HG03457 (cell line): ENCODE measurements at regions not wholly inside any gene's neighbourhood (a gene's known extent, or its start where the extent isn't known, plus 50 kb on each side); places are given as distances from the start of the nearest gene placed in this dataset.
"Not testable (repeated sequence)": the region's sequence is repeated elsewhere in the genome, so short reads cannot be mapped to it uniquely, and the experiment has no call there.

Experiments used
- ATAC-seq: cut with Tn5 transposase; IDR thresholded peaks from one replicate; pipeline ENCODE4 v1.9.1; 2021; ENCODE audit warnings: moderate number of reproducible peaks; ENCODE audit not compliant: unreplicated experiment

GRCh38 chr6:62819640-62820039 lies 391.6 kb upstream of the FKBP1C start:
- no peak for ATAC-seq

GRCh38 chr6:62808565-62809293 lies 402.5 kb upstream of the FKBP1C start:
- ATAC-seq, result no peak

GRCh38 chr6:62805431-62805830 lies 405.8 kb upstream of the FKBP1C start:
- no peak for ATAC-seq

- no peak for ATAC-seq
These were observed 408.2 kb upstream of the FKBP1C start for GRCh38 chr6:62803094-62803493.

GRCh38 chr6:62797190-62797589 lies 414.1 kb upstream of the FKBP1C start:
- no peak for ATAC-seq

- ATAC-seq, result no peak
These were observed 435.7 kb upstream of the FKBP1C start for GRCh38 chr6:62775427-62776022.

- not testable (repeated sequence) for ATAC-seq
These were observed 445.1 kb upstream of the FKBP1C start for GRCh38 chr6:62766174-62766573.

GRCh38 chr6:62764841-62765240 lies 446.4 kb upstream of the FKBP1C start:
- ATAC-seq, result no peak

- no peak for ATAC-seq
These were observed 447.9 kb upstream of the FKBP1C start for GRCh38 chr6:62763125-62763912.

GRCh38 chr6:62746968-62747367 lies 460.9 kb upstream of the KHDRBS2 start:
- ATAC-seq, result no peak

- no peak for ATAC-seq
These were observed 460.1 kb upstream of the KHDRBS2 start for GRCh38 chr6:62746161-62746560.

GRCh38 chr6:62740596-62740995 lies 454.6 kb upstream of the KHDRBS2 start:
- no peak for ATAC-seq

GRCh38 chr6:62740171-62740570 lies 454.1 kb upstream of the KHDRBS2 start:
- no peak for ATAC-seq

GRCh38 chr6:62737792-62738191 lies 451.8 kb upstream of the KHDRBS2 start:
- ATAC-seq, result no peak

- no peak for ATAC-seq
These were observed 435.4 kb upstream of the KHDRBS2 start for GRCh38 chr6:62721408-62721807.

- no peak for ATAC-seq
These were observed 430.7 kb upstream of the KHDRBS2 start for GRCh38 chr6:62716719-62717118.

- no peak for ATAC-seq
These were observed 428.1 kb upstream of the KHDRBS2 start for GRCh38 chr6:62714112-62714511.

GRCh38 chr6:62711750-62712149 lies 425.7 kb upstream of the KHDRBS2 start:
- no peak for ATAC-seq

- no peak for ATAC-seq
These were observed 421.9 kb upstream of the KHDRBS2 start for GRCh38 chr6:62707914-62708313.

- no peak for ATAC-seq
These were observed 421.1 kb upstream of the KHDRBS2 start for GRCh38 chr6:62707156-62707555.

GRCh38 chr6:62683063-62683462 lies 397.0 kb upstream of the KHDRBS2 start:
- no peak for ATAC-seq

GRCh38 chr6:62681108-62681507 lies 395.1 kb upstream of the KHDRBS2 start:
- no peak for ATAC-seq
